GM18502 (cell line): ENCODE measurements at regions not wholly inside any gene's neighbourhood (a gene's known extent, or its start where the extent isn't known, plus 50 kb on each side); places are given as distances from the start of the nearest gene placed in this dataset.

Experiments used
- ATAC-seq: cut with Tn5 transposase; IDR thresholded peaks from one replicate; pipeline ENCODE4 v1.9.1; 2021; ENCODE audit warnings: mild to moderate bottlenecking; ENCODE audit not compliant: unreplicated experiment, poor library complexity

DNA sequence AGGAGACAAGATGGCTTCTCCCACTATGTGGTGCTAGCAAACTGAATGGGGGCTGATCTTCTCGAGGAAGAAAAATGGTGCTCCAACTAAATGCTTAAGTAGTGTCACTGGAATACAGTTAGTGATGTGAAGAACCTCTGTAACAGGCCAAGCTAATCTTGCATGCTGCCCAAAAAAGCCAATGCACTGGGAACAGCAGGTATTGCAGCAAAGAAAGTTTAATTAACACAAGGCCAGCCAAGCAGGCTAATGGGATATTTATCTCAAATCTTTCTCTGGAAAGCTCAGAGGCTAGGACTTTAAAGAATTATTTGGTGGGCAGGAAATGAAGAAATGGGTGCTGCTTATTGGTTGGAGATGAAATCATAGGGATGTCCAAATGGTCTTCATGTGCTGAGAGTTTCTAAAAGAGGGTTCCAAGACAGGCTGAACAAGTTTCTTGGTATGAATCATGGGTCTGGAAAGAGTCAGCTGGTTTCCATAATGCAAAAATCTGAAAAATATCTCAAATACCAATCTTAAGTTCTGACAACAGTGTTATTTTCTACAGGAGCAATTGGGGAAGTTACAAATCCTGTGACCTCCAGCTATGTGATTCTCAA, 1550.5 kb downstream of the SLITRK5 start:
- no peak for ATAC-seq

DNA sequence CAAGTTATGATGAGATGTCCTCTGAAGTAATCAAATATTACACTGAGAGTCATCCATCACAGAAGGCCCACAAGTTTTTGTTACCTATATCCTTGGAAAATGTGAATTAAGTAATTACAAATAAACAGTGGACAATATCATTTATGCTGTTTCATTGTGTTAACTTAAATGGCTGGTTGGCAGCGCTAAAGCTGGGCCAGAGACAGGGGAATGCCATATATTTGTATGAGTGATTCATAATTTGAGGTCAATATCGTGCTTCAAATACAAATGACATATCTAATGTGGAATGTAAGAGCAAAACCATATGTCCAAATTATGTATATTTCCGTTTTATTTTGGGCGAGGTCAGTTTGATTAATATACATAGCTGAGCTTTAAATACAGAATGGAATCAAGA, 1556.2 kb downstream of the SLITRK5 start:
- no peak for ATAC-seq

DNA sequence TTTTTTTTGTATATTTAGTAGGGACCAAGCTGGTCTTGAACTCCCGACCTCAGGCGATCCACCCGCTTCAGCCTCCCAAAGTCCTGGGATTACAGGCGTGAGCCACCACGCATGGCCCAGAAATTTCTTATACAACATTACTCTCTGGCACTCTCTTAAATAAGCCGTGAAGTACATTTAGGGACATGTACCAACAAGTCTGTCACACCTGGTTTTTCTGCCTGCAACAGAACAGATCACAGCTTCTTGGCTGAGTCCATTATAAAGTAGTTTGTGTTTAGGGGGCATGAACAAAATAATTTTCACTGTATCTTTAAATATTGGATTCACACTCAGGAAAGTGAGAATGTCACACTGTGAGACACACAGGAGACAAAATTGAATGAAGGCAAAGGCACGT, 1567.3 kb downstream of the SLITRK5 start:
- no peak for ATAC-seq

- ATAC-seq = no peak
Measured at GRCh38 chr13:89239361-89240127, 1568.4 kb downstream of the SLITRK5 start.

DNA sequence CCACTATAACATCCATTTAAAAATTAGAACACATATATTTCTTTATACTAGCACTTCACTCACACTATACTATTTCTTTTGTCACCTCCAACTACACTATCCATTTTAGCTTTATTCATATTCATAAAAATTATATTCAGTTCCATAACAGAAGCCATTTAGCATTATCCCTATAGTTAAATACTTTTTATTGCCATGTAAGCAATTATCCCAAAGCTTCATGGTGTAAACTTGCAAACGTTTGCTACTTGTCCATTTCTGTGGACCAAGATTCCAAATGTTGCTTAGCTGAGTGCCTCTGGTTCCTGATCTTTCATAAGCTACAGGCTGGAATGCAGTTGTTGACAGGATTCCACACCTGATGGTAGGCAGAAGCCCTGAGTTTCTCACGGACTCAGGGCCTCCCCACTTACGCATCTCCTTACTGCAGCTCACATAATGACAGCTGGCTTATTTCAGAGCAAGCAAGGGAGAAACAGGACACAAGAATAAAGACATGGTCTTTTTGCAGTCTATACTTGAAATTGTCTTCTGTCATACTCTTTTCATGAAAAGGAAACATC, 1584.8 kb downstream of the SLITRK5 start:
- no peak for ATAC-seq

GRCh38 chr13:89267734-89268133, 1596.6 kb downstream of the SLITRK5 start:
- ATAC-seq = no peak

DNA sequence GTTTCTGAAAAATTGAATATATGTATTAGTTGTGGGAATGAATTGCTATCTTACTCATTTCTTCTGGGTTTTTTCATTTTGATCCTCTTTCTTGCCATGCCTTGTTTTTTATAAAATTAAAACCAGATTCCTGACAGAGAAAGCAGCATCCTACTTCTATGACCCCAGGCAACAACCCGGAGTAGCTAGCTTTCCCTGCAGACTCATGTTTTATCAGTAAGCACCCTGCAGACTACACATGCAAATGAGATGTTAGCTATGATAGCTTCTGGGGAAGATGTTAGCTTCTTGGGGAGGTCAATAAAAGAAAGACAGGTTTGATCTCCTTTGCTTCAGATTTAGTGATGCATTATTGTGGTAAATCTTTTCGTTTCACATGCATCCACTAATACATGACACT, 1598.6 kb downstream of the SLITRK5 start:
- no peak for ATAC-seq

- ATAC-seq = no peak
Measured at GRCh38 chr13:89270736-89271135, 1599.6 kb downstream of the SLITRK5 start.

GRCh38 chr13:89279374-89279773, 1608.2 kb downstream of the SLITRK5 start:
- no peak for ATAC-seq

- ATAC-seq = no peak
Measured at GRCh38 chr13:89281331-89281730, 1610.2 kb downstream of the SLITRK5 start.

DNA sequence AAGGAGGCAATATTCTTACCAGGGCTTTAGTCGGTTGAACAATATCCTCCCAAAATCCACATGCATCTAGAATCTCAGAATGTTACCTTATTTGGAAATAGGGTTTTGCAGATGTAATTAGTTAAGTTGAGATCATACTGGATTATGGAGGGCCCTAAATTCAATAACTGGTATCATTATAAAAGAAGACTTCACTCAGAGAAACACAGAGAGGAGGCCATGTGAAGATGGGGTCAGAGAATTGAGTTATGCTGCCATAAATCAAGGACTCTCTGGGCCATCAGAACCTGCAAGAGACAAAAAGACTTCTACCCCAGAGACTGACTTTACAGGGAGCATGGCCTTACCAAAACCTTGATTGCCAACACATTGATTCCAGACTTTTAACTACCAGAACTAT, 1611.1 kb downstream of the SLITRK5 start:
- ATAC-seq = no peak

- ATAC-seq = no peak
Measured at GRCh38 chr13:89287381-89287780, 1616.2 kb downstream of the SLITRK5 start.

DNA sequence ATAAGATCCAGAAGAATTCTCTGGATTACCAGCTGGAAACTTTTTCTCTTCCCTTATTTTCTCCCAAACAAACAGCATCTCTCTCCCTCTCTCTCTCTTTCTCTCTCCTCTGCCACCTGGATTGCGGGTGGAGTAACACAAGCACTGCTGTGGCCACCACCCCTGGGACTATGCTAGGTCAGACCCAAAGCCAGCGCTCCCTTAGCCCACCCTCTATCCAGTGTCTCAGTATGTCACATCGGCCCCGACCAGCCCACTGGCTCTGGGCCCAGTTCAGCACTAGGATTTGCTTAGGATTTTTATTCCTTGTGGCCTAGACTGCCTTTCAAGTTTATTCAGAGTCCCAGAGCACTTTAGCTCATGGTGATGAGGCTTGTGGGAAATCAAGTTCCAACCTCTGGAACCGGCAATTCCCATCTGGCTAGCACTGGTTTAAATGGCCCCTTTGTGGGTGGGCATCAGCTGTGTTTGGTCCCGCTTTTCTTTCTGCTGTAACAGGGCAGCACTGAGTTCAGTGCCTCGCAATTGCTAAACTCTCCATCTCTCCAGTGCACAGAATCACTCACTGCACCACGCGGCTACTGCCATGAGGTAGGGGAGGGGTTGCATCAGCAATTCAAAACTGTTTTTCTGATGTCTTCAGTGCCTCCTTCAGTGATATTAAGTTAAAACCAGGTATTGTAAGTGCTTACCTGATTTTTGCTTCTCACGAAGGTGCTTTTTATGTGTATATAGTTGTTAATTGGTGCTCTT, 1623.1 kb downstream of the SLITRK5 start:
- no peak for ATAC-seq

GRCh38 chr13:89307278-89307677, 1636.1 kb downstream of the SLITRK5 start:
- ATAC-seq = no peak

GRCh38 chr13:89310943-89311672, 1639.9 kb downstream of the SLITRK5 start:
- no peak for ATAC-seq

DNA sequence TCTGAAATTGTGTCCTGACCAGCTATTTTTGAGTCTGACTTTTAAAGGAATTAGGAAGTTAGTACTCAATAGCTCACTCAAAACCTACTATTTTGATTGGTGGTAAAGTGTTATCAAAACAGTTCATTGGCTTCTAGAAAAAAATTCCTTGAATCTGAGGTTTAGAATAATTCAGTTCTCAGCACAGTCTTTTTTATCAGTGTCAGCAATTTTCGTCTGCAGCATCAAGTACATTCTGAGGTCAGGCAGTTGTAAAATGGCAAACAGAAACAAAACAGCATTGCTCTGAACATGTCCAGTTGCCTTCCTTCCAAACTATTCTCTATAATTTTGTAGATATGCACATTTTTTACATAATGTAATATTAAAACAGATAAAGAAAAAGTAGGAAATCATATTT, 1644.1 kb downstream of the SLITRK5 start:
- no peak for ATAC-seq

GRCh38 chr13:89322466-89322865, 1651.3 kb downstream of the SLITRK5 start:
- no peak for ATAC-seq

DNA sequence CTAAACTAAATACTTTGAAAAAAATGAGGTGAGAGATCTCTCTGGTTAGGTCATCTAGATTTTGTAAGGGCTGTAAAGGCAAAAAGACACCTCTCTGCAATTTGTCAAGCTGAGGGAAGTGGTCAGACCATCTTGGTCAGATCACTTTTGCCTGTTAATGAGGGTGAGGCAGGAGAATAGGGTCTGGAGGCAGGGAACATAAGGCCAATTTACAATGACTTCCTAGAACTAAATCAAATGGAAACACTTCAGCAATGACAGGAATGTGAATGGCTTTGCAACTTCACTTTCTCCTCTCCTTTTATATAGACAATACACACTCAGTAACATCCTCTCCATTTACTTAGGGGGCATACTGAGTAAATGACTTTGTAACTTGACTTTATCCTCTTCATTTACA, 1653.4 kb downstream of the SLITRK5 start:
- no peak for ATAC-seq

DNA sequence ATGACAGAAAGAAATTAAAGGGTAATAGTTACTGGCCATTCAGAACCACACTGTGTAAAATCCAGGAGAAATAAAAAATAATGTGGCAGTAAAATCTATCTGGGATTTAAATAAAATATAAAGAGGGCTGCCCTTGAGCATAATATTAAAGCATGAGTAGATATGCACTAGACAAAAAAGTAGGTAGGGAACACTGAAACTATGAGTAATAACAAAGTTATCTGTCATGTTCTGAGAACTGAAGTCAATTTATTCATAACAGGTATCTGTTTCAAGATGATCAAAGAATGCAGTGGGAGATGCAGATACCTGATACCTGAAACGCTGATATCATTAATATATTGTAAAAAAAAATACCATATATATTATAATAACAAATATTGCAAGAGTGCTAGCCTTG, 1672.0 kb downstream of the SLITRK5 start:
- ATAC-seq = no peak

DNA sequence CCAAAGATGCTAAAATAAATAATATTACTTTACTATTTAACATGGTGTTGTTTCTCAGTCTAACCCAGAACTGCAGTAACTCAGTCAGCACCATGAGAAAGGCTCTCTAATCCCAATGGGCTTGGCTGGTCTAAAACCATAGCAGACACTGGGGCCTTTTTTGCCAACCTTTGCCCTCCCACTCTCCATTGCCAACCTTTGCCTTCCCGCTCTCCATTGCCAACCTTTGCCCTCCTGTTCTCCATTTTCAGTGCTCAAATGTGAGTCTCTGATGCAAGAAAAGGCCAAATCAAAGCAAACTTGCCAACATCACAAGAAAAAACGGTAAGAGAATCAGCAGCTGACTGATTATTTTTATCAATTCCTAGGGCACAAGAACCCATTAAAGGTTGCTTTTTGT, 1681.2 kb downstream of the SLITRK5 start:
- no peak for ATAC-seq
